Skeletal muscle satellite cell (primary cell): ENCODE measurements at regions not wholly inside any gene's neighbourhood (a gene's known extent, or its start where the extent isn't known, plus 50 kb on each side); places are given as distances from the start of the nearest gene placed in this dataset. TPM values are rescaled to one million over a fixed set of nuclear protein-coding genes. Genes with fewer than 3 reads are reported as not detected.

Source experiments
- H3K27me3 ChIP-seq: 2 replicates; pipeline ENCODE4 v1.7.0; 2013; ENCODE audit warnings: low read length; ENCODE audit not compliant: control insufficient read depth, insufficient read depth
- H3K36me3 ChIP-seq: 2 replicates; pipeline ENCODE4 v1.7.0; 2013; ENCODE audit warnings: mild to moderate bottlenecking, control low read depth, low read length; ENCODE audit not compliant: insufficient read depth
- H3K4me1 ChIP-seq: 2 replicates; pipeline ENCODE4 v1.7.0; 2013; ENCODE audit warnings: low read length; ENCODE audit not compliant: control insufficient read depth, insufficient read depth
- H3K4me2 ChIP-seq: 2 replicates; pipeline ENCODE4 v1.7.0; 2013; ENCODE audit warnings: mild to moderate bottlenecking, low read length
- H3K4me3 ChIP-seq: 2 replicates; pipeline ENCODE4 v1.7.0; 2013; ENCODE audit warnings: low read length
- H3K9ac ChIP-seq: 2 replicates; pipeline ENCODE4 v1.7.0; 2013; ENCODE audit warnings: mild to moderate bottlenecking, low read depth, low read length, moderate library complexity
- H3K9me3 ChIP-seq: replicated peaks from 2 replicates; pipeline ENCODE4 v1.7.0; 2013; ENCODE audit warnings: mild to moderate bottlenecking, control low read depth, low read length
- small RNA-seq: library from RNA; depleted of rRNA; stranded (forward); fragments of <200 nt; gene quantifications from one replicate; pipeline ENCODE3, GENCODE V24; 2012

DNA sequence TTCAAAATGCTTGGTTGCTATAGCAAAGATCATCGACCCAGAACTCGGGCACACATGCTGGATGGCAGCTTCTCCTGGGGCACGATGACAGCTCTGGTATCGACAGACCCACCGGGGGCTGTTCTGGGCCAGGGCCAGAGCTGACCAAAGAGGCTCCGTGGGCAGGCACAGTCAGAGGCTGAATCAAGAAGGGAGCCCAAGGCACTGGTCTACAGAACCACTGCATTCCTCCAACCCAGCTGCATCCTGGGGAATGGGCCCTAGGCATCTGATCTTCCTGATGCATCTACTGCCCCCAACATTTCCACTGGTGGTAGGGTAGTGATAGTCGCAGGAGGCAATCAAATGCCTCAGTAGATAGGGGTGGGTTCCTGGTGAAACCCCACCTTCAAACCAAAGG lies 470.3 kb downstream of the TBC1D22A start:
- Histone ChIP-seq H3K36me3 (no peaks in the 10 kb centered on the region), H3K9ac (no peak overlapping the region), H3K27me3 (peaks cover 4% of the 10 kb centered on the region), H3K9me3 (no peaks in the 10 kb centered on the region), H3K4me2 (no peak overlapping the region), H3K4me1 (no peaks in the 10 kb centered on the region), H3K4me3 (no peak overlapping the region)

DNA sequence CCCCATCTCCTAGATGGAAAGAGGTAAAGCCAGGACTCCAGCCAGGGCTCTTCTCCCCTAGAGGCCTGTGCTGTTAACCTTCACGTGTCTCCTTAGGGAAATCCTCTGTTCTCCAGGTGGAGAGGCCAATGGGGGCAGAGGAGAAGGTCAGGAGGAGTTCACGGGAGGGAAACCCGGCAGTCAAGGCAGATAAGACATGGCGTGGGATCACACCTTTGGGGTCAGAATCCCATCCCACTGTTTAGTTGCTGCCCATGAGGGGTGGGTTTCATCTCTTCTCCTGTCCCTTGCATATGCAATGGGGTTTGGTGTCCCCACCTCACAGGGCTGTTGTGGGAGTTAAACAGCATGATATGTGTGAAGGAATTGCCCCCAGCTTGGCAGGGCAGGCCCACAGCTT lies 469.7 kb downstream of the TBC1D22A start:
- Histone ChIP-seq H3K4me1 (no peaks in the 10 kb centered on the region), H3K9ac (no peak overlapping the region), H3K4me3 (no peak overlapping the region)

DNA sequence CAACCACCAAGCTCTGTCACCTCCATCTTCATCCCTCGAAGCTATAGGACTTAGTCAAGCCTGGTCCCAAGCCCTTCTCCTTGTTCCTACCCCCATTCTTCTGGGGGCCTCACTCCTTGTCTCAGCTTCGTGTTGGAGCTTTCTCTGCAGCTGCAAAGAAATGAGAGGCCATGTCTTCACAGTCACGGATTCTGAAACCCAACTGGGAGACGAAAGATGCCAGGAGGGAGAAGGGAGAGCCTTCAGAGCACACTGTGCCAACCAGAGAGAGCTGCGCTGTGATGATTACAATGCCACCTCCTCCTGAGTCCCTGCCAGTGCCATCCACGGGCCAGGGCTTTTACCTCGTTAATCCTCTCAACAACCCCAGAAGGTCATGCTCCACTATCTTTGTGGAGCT lies 469.3 kb downstream of the TBC1D22A start:
- no peaks in the 10 kb centered on the region for H3K36me3 ChIP-seq
- H3K4me2 ChIP-seq, result no peak overlapping the region
- no peak overlapping the region for H3K4me3 ChIP-seq
- no peaks in the 10 kb centered on the region for H3K9me3 ChIP-seq
- no peaks in the 10 kb centered on the region for H3K4me1 ChIP-seq
- no peak overlapping the region for H3K9ac ChIP-seq
- peaks cover 4% of the 10 kb centered on the region for H3K27me3 ChIP-seq

More for the DNA sequence above, 469.7 kb downstream of the TBC1D22A start:
- peaks cover 4% of the 10 kb centered on the region for H3K27me3 ChIP-seq
- no peak overlapping the region for H3K4me2 ChIP-seq
- no peaks in the 10 kb centered on the region for H3K9me3 ChIP-seq
- H3K36me3 ChIP-seq, result no peaks in the 10 kb centered on the region

DNA sequence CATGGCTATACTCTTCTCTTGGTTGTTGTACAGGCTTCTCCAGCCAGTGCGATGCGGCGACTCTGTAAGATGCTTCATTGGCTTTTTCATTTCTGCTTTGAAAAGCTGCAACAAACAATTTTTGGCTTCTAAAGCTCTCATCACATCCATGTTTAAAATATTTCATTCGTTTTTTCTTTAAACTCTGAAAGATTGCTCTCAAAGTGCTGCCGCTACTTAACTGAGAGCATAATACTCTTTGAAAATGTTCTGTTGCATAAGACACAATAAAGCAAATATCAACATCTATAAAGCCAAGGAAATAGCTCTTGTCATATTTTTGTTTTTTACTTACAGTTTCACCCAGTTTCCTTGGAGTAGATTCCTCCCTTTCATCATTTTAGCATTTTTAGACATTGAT lies 468.3 kb downstream of the TBC1D22A start:
- Histone ChIP-seq H3K9ac (no peak overlapping the region), H3K36me3 (no peaks in the 10 kb centered on the region), H3K4me2 (no peak overlapping the region), H3K27me3 (no peaks in the 10 kb centered on the region), H3K4me3 (no peak overlapping the region), H3K9me3 (no peaks in the 10 kb centered on the region), H3K4me1 (no peaks in the 10 kb centered on the region)

DNA sequence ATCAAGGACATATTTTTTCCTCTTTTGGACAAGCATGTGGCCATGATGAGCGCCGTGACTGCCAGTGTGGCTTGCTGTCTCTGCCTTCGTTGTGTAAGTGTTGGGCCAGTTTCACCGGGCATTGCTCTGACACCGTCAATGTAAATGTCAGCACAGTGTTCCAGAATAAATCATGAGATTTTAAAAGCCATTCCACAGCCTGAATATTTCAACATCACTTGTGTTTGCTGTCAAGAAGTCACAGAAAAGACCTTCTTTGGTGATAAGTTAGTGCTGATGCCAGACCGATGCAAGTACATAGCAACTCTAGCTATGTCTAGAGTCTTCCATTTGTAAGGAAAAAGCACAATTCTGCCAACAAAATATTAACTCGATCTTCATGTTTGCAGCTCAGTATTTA lies 467.8 kb downstream of the TBC1D22A start:
- Histone ChIP-seq H3K27me3 (no peaks in the 10 kb centered on the region), H3K4me1 (no peaks in the 10 kb centered on the region), H3K4me2 (no peak overlapping the region), H3K36me3 (no peaks in the 10 kb centered on the region), H3K9ac (no peak overlapping the region), H3K9me3 (no peaks in the 10 kb centered on the region), H3K4me3 (no peak overlapping the region)

DNA sequence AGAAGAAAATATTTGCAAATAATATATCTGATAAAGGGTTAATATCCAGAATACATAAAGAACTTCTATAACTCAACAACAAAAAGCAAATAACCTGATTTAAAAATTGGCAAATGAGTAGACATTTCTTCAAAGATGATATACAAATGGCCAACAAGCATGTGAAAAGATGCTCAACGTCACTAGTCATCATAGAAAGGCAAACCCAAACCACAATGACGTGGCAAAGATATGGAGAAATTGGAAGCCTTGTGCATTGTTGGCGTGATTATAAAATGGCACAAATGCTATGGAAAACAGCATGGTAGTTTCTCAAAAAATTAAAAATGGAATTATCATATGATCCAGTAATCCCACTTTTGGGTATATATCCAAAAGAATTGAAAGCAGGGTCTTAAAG lies 466.3 kb downstream of the TBC1D22A start:
- Histone ChIP-seq H3K4me2 (no peak overlapping the region), H3K36me3 (no peaks in the 10 kb centered on the region), H3K9ac (no peak overlapping the region), H3K27me3 (no peaks in the 10 kb centered on the region), H3K9me3 (no peaks in the 10 kb centered on the region), H3K4me1 (no peaks in the 10 kb centered on the region), H3K4me3 (no peak overlapping the region)

DNA sequence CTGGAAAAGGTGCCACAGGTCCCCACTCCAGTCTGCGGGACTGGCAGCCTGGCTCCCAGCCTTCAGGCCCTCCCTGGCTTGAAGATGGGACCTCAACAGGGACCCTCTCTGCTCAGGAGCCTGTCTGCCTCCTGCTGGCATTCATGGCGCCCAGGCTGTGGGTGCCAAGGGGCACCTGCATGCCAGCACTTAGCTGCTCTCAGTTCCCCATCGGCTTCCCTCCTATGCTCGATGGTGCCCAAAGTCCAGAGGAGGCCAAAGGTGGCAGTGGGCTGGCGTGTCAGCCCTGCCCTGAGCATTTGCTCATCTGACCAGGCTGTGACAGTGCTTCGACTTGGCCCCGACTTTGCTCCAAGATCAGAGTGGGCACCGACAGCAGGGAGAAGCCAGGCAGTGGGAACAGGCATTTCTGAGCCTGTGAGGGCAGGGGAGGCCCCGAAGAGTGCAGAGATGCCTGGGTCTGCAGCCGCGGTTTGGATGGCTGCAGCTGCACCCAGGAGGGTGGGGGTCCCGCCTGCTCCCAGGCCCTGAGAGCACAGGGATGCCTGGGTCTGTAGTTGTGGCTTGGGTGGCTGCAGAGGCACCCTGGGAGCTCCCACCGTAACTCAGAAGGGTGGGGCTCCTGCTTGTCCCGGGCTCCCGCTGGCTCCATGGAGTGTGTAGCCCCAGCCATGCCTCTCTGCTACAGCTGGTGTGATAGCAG lies 463.6 kb downstream of the TBC1D22A start:
- no peaks in the 10 kb centered on the region for H3K36me3 ChIP-seq
- H3K9me3 ChIP-seq, result no peaks in the 10 kb centered on the region

DNA sequence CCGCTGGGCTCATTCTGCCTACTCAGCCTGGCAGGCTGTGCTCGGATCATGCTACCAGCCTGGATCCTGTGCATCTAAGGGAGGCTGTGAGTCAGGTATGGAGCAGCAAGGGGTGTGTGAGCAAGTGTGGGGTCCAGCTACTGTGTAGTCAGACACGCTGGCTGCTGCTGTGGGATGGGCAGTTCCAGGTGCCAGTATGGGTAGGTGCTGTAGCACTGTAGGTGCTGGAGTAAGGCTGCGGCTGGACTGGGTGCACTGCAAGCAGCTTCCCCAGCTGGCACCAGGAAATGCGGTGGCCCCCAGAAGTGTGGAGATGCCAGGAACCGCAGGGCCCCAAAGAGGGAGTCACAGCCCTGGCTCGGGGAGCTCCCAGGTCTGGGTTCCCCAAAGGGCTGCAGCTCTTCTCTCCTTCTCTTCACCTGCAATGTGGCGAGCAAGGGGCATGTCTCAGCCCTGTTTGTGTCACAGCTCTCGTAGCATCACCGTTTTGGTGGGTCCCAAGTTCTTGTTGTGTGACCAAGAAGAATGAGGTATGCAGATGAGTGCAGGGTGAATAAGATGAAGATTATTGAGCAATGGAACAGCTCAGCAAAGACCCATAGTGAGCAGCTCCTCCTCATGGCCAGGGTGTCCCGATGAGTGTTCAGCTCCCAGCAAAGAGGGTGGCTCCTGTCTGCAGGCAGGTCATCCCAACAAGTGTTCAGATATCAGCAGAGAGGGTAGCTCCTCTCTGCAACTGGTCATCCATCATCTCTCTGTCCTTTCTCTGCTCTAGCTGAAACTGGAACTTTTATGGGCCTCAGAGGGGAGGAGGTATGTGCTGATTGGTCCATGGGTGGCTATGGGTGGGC lies 462.9 kb downstream of the TBC1D22A start:
- no peaks in the 10 kb centered on the region for H3K9me3 ChIP-seq
- no peaks in the 10 kb centered on the region for H3K4me1 ChIP-seq
- no peak overlapping the region for H3K4me2 ChIP-seq
- peaks cover 8% of the 10 kb centered on the region for H3K27me3 ChIP-seq
- no peak overlapping the region for H3K4me3 ChIP-seq
- H3K9ac ChIP-seq, result no peak overlapping the region
- H3K36me3 ChIP-seq, result no peaks in the 10 kb centered on the region

More for the DNA sequence above, 463.6 kb downstream of the TBC1D22A start:
- Histone ChIP-seq H3K4me3 (no peak overlapping the region), H3K4me1 (no peaks in the 10 kb centered on the region), H3K27me3 (peaks cover 8% of the 10 kb centered on the region), H3K4me2 (no peak overlapping the region), H3K9ac (no peak overlapping the region)

Small RNAs in the stretch of these regions (small RNA-seq; reads per million reads assigned to genes)
- not detected for gene MIR3201
- gene MIR3667, result not detected
- gene MIR4535, result not detected
